A549 (cell line): ENCODE measurements at regions not wholly inside any gene's neighbourhood (a gene's known extent, or its start where the extent isn't known, plus 50 kb on each side); places are given as distances from the start of the nearest gene placed in this dataset.

ENCODE experiments used
- CEBPB ChIP-seq, 2 experiments: fragments of >200 bp in 1 of 2; sonication (Bioruptor Twin) in 1 of 2; formaldehyde crosslinking in 1 of 2; IDR thresholded peaks; 2 replicates each; pipeline ENCODE4 v1.6.1; 2012 to 2016
- CTCF ChIP-seq: fragments of >200 bp; sonication (Bioruptor Twin); formaldehyde crosslinking; IDR thresholded peaks from 3 replicates; pipeline ENCODE4 v1.5.1; 2016
- EHMT2 ChIP-seq: fragments of 200-600 bp; sonication (generic); IDR thresholded peaks from 2 replicates; pipeline ENCODE4 v1.6.1; 2016; ENCODE audit warnings: antibody characterized with exemption, low read depth, mild to moderate bottlenecking, moderate library complexity
- MAX ChIP-seq: IDR thresholded peaks from 2 replicates; pipeline ENCODE4 v1.6.1; 2012
- NFE2L2 ChIP-seq: fragments of 150-350 bp; conservative IDR thresholded peaks from 2 replicates; pipeline ENCODE4 v1.6.1; 2014; ENCODE audit warnings: low read length
- POLR2A ChIP-seq: IDR thresholded peaks from 2 replicates; pipeline ENCODE4 v1.6.1; 2012; ENCODE audit warnings: mild to moderate bottlenecking, low read length
- REST ChIP-seq: fragments of 200-600 bp; sonication (generic); IDR thresholded peaks from 2 replicates; pipeline ENCODE4 v1.6.1; 2016; ENCODE audit warnings: antibody characterized with exemption, mild to moderate bottlenecking, moderate library complexity
- SMC3 ChIP-seq: fragments of >200 bp; sonication (Bioruptor Twin); formaldehyde crosslinking; IDR thresholded peaks from 3 replicates; pipeline ENCODE4 v1.6.1; 2018; ENCODE audit warnings: inconsistent platforms

GRCh38 chr10:60439641-60440040 is 50.0 kb upstream of the ANK3 start:
- TF ChIP-seq POLR2A, result no peak
- TF ChIP-seq REST, result no peak
- TF ChIP-seq CTCF, result no peak
- TF ChIP-seq NFE2L2, result no peak
- no peak for TF ChIP-seq EHMT2
- no peak for TF ChIP-seq MAX
- TF ChIP-seq CEBPB (IDR thresholded peaks at IDR 0.05), result no peak
- TF ChIP-seq SMC3, result no peak
